ENCODE measurements at regions not wholly inside any gene's neighbourhood (a gene's known extent, or its start where the extent isn't known, plus 50 kb on each side); places are given as distances from the start of the nearest gene placed in this dataset.

- H2BK5ac ChIP-seq (ENCODE audit: insufficient read length, low read length), result no peak overlapping the region
- H2BK12ac ChIP-seq (ENCODE audit: insufficient read length, low read depth, low read length), result no peak overlapping the region
- Mint-ChIP-seq H3K36me3 (ENCODE audit: insufficient read depth in 1 of 3, low read depth in 3 of 3) (no peaks in the 10 kb centered on the region), H3K4me1 (0 out of 4 replicates have a peak, but pooled peaks cover 0 to 2% of the 10 kb centered on the region in 2 experiments), H3K27me3 (ENCODE audit: low read depth) (no peaks in the 10 kb centered on the region; the same call in 1 of the 2 replicates), H3K9me3 (peaks cover 0 to 3% of the 10 kb centered on the region in 2 experiments; a peak in 3 of 5 replicates), H3K4me3 (no peak overlapping the region), H3K27ac (no peak overlapping the region)
- H3K23ac ChIP-seq (ENCODE audit: insufficient read length, low read depth, low read length), result no peak overlapping the region
- no peaks in the 10 kb centered on the region for H3K79me1 ChIP-seq (ENCODE audit: insufficient read depth, low read depth, low read length, poor library complexity, severe bottlenecking)
- no peak overlapping the region for H3K18ac ChIP-seq (ENCODE audit: insufficient read length, low read depth, low read length)
- no peak overlapping the region for H3K4ac ChIP-seq (ENCODE audit: low read depth, low read length)
- no peaks in the 10 kb centered on the region for H3K27me3 ChIP-seq (ENCODE audit: insufficient read depth, low read length)
- H3K14ac ChIP-seq (ENCODE audit: insufficient read depth, low read length), result no peak overlapping the region
- no peak overlapping the region for H2BK15ac ChIP-seq (ENCODE audit: low read depth, low read length)
- no peak for DNase-seq
- H4K5ac ChIP-seq (ENCODE audit: insufficient read length, low read depth, low read length), result no peak overlapping the region
- H4K8ac ChIP-seq (replicated peaks; ENCODE audit: insufficient read length, low read depth, low read length), result no peak overlapping the region
- H2AFZ ChIP-seq (ENCODE audit: low read length), result no peak overlapping the region
- no peak overlapping the region for H3T11ph ChIP-seq (ENCODE audit: low read length)
- no peaks in the 10 kb centered on the region for H3K23me2 ChIP-seq (ENCODE audit: insufficient read length, low read depth, low read length, poor library complexity, severe bottlenecking)
- no peak overlapping the region for H2BK120ac ChIP-seq (ENCODE audit: low read depth, low read length, poor library complexity, severe bottlenecking)
- H4K91ac ChIP-seq (ENCODE audit: insufficient read length, low read depth, low read length), result no peak overlapping the region
- H3K56ac ChIP-seq (ENCODE audit: insufficient read length, low read depth, low read length), result no peak overlapping the region
- no peak overlapping the region for H2AK5ac ChIP-seq (ENCODE audit: insufficient read length, low read length)
- no peaks in the 10 kb centered on the region for H3K79me2 ChIP-seq (ENCODE audit: insufficient read depth, low read length)
- no peaks in the 10 kb centered on the region for H4K20me1 ChIP-seq (ENCODE audit: control insufficient read depth, insufficient read depth, insufficient read length)
- WGBS (ENCODE audit: extremely low coverage, insufficient read length, low lambda C conversion rate), result no CpG with 5 or more reads among the region's 1 CpG
- no peak overlapping the region for H3K27ac ChIP-seq (ENCODE audit: insufficient read length, low read depth, low read length)
- no peaks in the 10 kb centered on the region for H3K4me1 ChIP-seq (ENCODE audit: insufficient read depth, low read length)
- H3K9me3 ChIP-seq (ENCODE audit: control insufficient read depth, low read depth, low read length), result no peaks in the 10 kb centered on the region
- no peak for TF ChIP-seq CTCF (conservative IDR thresholded peaks at IDR 0.05)
- no peak overlapping the region for H3K4me2 ChIP-seq (ENCODE audit: insufficient read depth, insufficient read length, low read length)
- no peak overlapping the region for H2BK20ac ChIP-seq (ENCODE audit: low read depth, low read length, poor library complexity, severe bottlenecking)
- H3K9ac ChIP-seq (ENCODE audit: extremely low read depth, insufficient read length, low read length), result no peak overlapping the region
Observed at GRCh38 chr4:62324215-62324614, 1124.1 kb downstream of the ADGRL3 start.

Data from H9 (cell line).